Activated CD4-positive, alpha-beta T cell treated with anti-CD3 and anti-CD28 coated beads, Interleukin-2, Interleukin-4, amounts not matched to agents 100 ng/mL and 50 ng/mL, durations not matched to agents 16 hours and 8 hours (primary cell): ENCODE measurements at regions not wholly inside any gene's neighbourhood (a gene's known extent, or its start where the extent isn't known, plus 50 kb on each side); places are given as distances from the start of the nearest gene placed in this dataset.
A peak's percentile ranks its signal among the peaks of the same experiment; 100 is the strongest.
"Not testable (repeated sequence)": the region's sequence is repeated elsewhere in the genome, so short reads cannot be mapped to it uniquely, and the experiment has no call there.

Source experiments
- DNase-seq: peaks from one replicate; pipeline ENCODE4 v3.0.0-alpha.2; 2020; ENCODE audit warnings: low spot score

DNA sequence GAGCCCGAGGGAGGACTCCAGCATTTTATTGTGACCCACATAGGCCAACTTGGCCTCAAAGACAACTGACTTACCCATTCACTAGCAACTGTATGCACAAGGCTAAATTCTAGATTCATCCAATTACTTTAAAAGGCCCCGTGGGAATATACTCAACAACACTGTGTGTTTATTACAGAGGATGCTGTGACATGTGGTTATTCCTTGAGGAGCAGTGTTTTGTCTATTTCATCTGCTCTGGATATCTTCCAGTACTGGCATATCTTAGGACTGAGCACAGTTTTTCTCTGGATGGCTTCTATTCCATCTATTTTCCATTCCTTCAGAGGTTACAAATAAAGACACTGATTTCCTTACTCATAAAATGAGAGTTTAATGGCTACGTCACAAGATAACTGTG lies 87.2 kb upstream of the KRAS start:
- no peak for DNase-seq

DNA sequence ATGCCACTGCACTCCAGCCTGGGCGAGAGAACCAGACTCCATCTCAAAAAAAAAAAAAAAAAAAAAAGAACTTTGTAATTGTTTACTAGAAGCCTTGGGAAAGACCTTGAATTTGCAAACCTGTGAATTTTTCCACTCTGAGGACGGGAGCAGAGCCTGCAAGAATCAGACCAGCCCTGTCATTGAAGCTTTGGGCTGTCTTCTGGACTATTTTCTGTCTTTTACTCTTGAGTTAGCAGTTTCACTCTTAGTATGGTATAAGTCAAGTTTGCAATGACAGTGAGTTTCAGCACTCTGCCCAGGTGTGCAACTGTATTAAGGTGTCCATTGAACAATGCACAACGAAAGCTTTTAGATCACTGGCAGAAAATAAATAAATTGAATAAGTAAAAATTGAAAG lies 81.4 kb upstream of the KRAS start:
- peak; percentile 35 for DNase-seq

DNA sequence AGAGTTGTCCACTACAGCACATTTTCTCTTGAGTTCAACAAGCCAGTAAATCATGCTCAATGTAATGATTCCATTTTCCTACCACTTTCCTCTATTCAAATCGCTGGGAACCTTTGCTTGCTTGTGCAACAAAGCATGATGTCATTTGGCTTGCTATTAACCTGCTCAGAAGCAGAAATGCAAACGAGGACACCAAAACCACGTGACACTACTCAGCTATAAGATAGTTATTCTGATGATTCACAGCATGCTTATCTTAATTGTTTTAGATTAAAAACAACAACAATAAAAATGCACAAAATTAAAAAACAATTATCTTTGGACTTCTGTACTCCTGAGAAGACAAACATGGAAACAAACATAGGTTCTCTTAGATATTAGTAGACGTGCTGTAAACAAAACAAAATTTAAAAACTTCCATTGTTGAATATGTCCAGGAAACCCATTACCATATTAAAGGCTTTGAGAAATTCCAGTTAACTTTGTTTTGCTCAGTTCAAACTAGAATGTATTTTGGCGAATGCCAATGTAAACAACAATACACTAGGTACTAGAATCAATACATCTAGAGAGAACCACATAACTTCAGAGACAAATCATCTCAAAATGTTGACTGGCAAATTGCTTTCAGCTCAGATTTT lies 77.5 kb upstream of the KRAS start:
- DNase-seq = no peak

DNA sequence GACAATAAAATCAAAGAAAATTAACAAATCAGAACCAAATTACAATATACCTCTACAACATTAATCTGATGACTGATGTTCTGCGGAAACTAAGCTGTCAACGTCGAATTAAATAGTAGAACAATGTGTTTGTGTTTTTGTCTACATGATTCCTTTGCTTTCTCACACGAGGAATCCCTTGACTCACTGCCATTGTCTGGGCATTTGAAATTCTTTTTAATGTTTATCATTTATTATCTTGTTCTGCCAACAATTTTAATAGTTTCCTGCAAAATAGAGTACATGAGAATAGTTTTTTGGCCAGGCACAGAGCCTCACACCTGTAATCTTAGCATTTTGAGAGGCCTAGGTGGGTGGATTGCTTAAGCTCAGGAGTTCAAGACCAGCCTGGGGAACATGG lies 76.6 kb upstream of the KRAS start:
- no peak for DNase-seq

DNA sequence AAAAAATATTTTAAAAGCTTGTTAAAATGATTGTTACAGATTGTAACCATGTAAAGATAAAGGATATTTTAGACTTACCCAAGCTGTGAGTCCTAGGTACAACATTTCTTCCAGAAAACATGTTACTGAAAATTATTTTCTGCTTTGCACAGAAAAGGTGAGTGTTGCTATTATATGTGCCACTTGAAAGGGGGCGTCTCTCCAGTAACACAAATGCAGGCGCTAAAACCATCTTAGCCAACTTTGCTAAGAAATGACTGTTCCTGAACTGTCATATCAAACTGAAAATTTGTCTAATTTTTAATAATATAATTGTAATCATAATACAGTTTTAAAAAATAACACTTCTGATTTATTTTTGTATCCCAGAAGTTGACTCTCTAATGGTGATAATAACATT lies 75.6 kb upstream of the KRAS start:
- DNase-seq = no peak

DNA sequence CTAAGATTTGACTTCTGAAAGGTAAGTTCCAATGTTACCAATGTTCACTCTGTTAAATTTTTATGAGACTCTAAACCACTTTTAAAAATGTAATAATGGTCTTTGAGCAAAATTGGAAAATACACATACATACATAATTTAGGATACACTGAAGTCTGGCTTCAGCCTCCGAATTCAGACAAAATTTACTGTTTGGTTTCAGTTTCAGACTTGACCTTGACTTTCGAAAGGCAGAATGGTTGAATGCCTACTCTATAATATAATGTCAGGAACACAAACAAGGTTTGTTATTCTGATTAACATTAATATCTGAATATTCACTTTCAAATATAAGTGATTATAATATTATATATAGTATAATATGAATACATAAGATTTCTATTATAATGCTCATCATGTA lies 74.1 kb upstream of the KRAS start:
- no peak for DNase-seq

DNA sequence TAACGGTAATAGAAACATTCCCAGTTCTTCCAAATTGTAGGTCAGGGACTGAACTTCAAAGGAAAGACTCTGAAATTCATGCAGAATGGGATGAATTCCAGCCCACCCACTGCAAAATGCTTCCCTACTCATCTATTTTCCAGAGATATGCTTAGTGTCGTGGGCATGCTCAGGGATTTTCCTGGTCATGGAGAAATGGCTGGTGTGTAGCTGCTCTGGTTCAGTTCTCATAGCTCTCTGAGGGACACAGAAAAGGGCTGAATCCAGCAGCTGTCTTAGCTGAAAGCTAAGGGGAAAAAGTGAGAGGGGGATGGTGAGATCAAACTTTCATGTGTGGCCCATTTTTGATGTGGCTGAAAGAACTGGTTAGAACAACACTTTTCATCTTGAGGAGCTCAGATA lies 72.9 kb upstream of the KRAS start:
- DNase-seq = no peak

DNA sequence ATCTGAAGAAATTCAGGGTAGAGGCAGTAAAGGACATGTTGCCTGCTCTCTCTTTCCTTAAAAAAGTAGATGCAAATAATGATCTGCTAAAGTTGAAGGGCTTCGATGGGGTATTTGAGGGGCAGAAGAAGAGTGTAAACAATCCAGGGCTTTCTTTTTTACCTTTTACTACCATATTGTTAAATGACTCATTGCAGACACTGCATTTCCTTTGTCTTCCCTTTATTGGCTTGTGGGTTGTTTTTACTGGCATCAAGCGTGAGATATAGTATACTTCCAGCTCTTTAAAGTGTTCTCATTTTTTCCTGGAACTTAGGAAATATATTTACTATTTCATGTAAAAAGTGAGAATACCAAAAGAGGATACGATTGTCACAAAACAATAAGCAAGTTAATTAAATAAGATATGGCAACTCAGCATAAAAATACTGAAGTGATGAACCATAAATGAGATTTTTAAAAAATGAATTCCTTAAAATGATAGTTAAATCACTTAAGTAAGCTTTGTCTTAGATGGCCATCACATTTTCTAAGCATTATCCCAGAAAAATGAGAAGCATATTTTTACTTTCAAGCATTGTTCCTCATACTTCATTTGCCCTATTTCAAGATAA lies 72.3 kb upstream of the KRAS start:
- DNase-seq = peak; percentile 20

DNA sequence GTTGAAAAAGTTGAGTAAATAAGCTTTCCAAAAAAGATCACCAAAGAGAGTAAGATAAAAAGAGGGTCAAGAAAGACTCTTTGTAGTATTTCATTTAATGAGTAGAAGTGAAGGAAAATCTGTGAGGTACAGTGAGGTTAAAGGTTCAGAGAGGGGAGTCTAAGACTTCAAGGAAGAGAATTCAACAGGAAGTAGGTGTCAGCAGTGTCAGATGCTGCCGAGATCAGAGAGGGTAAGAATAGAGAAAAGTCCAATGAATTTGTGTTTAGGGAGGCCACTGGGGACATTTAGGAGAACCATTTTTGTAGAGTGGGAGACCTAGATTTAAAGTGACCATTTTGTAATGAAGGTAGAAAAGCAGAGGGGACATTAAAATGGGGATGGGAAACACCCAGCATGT lies 71.6 kb upstream of the KRAS start:
- DNase-seq = no peak

DNA sequence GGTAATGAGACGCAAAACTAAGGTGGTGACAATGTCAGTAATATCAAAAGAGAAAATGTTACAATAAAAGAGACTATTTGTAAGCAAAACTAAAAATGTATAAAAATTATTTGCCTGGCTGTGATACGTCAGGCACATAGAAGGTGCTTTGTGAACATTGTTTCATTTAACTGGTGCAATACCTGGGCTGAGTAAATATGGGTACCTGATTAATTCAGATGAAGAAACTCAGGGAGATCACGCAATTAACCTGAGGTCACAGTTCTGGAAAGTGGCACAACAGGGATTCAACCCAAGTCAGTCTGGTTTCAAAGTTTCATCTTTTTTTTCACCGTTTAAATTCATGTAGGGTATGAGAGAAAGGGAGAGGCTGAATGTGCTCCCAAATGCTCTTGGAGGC lies 71.0 kb upstream of the KRAS start:
- no peak for DNase-seq

DNA sequence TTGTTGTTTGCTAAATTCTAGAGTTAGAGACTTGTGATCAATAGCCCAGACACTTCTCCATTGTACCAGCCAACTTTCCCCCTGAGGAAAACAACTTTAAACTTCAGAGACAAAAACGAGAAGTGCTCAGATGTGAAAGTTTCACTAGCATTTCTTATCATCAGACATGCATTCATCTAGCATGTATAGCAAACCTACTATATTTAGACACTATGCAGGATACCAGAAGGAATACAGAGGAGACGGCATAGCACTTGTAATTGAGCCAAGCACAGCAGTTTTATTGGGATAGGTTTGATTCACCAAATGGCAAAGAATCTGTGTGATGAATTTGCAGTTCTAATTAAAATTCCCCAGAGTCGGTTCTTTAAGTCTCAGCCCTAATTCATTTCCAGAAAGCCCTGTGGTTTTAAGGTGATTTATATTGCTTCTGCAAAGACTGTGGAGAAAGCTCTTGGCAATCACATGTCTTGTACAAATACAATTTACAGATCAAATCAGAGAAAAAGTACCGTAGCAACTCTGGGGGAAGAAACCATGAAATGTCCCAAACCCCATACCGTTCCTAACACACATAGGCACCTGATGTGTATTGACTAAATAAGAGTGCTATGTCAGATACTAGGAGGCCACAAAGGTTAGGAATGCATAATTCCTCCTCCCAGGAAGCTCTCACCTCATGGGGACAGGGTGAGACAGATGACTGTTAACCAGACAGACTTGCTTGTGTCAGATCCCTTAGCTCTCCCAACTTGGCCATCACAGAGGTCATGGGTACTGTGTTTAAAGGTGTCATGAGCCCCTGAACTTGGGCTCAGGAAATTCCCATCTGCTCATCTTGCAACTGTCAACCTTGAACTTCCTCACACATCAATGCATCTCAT lies 69.6 kb upstream of the KRAS start:
- peak; percentile 64 for DNase-seq

DNA sequence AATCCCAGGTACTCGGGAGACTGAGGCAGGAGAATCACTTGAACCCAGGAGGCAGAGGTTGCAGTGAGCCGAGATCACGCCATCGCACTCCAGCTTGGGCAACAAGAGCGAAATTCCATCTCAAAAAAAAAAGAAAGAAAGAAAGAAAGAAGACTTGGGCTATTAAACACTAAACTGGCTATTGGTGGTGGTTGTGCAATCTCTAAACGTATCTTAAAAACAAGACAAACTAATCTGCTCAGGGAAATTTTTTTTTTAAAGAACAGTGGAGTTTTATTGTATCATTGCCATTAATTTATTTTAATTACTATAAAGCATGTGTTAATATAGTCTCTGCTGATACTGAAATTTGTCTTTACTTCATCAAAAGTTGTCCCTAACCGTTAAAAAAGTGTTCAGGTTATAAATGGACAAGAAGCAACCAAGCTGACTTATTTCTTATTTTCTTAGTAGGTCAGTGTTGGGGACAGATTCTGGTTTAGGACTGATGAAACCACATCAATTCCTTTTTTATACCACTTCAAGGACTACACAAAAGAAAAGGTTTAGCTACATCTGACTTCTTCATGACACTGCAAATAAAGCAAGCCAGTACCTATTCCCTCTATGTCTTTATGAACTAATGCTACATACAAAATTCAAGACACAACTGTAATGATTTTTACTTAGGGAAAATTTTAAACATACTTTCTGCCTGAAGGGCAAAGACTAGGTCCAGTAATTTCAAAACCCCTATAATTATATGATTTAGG lies 68.7 kb upstream of the KRAS start:
- DNase-seq = no peak

DNA sequence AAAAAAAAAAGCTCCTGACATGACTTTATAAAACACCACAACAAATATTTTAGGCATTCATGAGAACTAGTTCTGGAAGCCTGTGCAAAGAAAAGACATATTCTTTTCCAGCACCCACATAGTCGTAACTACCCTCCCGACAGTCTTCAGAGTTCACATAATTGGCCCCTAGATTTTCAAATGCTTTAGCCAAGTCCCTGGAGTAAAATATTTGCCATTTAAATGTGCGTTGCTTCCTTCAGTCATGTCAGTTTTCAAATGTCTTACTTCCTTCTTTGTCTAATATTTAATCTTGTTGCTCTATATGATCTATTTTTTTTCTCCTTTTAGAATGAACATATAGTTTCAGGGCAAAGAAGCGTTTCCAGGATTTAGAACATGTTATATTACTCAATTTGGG lies 66.8 kb upstream of the KRAS start:
- no peak for DNase-seq

DNA sequence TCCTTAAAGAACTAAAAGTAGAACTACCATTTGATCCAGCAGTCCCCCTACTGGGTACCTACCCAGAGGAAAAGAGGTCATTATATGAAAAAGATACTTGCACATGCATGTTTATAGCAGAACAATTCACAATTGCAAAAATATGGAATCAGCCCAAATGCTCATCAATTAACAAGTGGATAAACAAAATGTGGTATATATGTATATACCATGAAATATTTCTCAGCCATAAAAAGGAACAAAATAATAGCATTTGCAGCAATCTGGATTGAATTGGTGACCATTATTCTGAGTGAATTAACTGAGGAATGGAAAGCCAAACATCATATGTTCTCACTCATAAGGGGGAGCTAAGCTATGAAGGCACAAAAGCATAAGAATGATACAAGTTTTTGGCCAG lies 64.7 kb upstream of the KRAS start:
- no peak for DNase-seq

DNA sequence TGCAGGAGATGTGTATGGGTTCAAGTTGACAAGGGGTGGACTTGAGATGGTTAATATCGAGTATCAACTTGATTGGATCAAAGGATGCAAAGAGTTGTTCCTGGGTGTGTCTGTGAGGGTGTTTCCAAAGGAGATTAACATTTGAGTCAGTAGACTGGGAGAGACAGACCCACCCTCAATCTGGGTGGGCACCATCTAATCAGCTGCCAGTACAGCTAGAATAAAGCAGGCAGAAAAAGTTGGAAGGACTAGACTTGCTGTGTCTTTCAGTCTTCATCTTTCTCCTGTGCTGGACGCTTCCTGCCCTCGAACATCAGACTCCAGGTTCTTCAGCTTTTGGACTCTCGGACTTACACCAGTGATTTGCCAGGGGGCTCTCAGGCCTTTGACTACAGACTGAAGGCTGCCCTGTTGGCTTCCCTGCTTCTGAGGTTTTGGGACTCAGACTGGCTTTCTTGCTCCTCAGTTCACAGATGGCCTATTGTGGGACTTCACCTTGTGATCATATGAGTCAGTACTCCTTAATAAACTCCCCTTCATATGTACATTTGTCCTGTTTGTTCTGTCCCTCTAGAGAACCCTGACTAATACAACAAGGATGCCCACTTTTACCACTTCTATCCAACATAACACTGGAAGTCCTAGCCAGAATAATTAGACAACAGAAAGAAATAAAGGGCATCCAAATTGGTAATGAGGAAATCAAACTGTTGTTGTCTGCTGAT lies 62.7 kb upstream of the KRAS start:
- DNase-seq = not testable (repeated sequence)

DNA sequence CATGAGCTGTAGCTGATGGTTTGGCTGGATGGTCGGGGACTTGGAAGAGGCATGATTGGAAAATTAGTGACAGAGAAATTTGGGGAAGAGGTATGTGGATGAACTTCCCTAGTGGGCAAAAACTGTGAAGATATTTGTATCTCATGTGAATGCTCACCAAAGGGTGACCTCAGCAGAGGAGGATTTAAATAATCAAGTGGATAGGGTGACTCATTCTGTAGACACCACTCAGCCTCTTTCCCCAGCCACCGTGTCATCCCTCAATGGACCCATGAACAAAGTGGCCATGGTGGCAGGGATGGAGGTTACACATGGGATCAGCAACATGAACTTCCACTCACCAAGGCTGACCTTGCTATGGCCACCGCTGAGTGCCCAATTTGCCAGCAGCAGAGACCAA lies 60.8 kb upstream of the KRAS start:
- DNase-seq = no peak

DNA sequence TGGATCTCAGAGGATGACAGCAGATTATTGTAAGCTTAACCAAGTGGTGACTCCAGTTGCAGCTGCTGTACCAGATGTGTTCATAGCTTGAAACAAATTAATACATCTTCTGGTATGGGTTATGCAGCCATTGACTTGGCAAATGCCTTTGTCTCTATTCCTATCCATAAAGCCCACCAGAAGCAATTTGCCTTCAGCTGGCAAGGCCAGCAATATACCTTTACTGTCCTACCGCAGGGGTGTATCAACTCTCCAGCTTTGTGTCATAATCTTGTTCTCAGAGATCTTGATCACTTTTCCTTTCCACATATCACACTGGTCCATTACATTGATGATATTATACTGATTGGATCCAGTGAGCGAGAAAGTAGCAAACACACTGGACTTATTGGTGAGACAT lies 59.3 kb upstream of the KRAS start:
- not testable (repeated sequence) for DNase-seq

DNA sequence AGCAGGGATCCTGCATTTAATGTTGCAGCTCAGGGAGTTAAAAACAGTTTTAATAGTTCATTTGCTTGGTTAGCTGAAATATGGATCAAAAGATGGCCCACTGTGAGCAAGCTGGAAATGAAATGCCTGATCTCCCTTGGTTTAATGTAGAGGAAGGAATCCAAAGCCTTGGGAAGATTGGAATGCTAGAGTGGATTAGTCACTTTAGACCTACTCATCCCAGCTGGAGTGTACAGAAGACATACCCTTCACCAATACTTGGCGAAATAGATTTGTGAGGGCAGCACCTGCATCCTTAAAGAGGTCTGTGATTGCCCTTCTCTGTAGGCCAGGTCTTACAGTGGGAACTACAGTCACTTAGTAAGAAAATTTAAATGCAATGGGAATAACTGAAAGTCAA lies 58.0 kb upstream of the KRAS start:
- no peak for DNase-seq

DNA sequence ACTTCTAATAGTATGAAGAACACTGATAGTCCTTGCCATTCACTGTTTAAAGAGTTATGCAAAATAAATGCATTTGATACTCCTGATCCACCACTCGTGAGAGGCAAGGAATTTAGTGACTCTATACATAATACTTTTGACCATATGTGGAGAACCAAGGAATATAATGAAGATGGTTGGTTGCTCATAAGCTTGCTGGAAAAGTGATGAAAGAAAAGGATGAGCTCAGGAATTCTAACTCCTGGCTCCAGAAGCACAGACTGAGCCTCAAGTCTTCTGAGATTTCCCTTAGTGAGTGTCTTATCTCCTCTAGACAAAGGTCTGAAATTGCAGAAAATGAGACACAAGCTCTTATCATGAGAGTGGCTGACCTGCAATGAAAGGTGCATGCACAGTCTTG lies 57.1 kb upstream of the KRAS start:
- no peak for DNase-seq

DNA sequence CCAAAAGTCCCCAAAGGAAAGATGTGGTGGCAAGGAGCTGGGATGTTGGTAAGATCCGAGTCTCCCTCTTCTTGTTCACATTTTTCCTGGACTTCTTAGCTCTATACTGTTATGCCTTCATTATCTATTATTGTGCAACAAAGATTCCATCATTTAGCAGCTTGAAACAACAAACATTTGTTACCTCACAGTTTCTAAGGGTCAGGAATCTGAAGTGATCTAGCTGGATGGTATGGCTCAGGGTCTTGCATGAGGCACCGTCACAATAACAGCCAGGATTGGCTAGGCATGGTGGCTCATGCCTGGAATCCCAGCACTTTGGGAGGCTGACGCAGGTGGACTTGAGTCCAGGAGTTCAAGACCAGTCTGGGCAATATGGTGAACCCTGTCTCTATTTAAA lies 51.1 kb upstream of the KRAS start:
- DNase-seq = no peak
